Activated CD4-positive, alpha-beta memory T cell treated with anti-CD3 and anti-CD28 coated beads, Interleukin-2, amount 10 ng/mL, durations not matched to agents 7 days and 5 days (primary cell): ENCODE measurements at regions not wholly inside any gene's neighbourhood (a gene's known extent, or its start where the extent isn't known, plus 50 kb on each side); places are given as distances from the start of the nearest gene placed in this dataset.
"Not testable (repeated sequence)": the region's sequence is repeated elsewhere in the genome, so short reads cannot be mapped to it uniquely, and the experiment has no call there.

Source experiments
- CTCF ChIA-PET: fragments of 350-600 bp; sonication (Branson Sonifier 250); formaldehyde crosslinking; loops from one replicate; lab custom pipeline; 2021; ENCODE audit warnings: antibody characterized with exemption, inconsistent platforms; lab: Charles Lee
- POLR2A ChIA-PET: fragments of 350-600 bp; sonication (Branson Sonifier 250); formaldehyde crosslinking; loops from one replicate; lab custom pipeline; 2021; ENCODE audit warnings: antibody characterized with exemption; lab: Charles Lee
- DNase-seq: peaks from one replicate; pipeline ENCODE4 v3.0.0-alpha.2; 2020
- H3K27ac Mint-ChIP-seq: one replicate; pipeline ENCODE4 v1.8.0; 2021; ENCODE audit warnings: mild to moderate bottlenecking, mixed read lengths
- H3K27me3 Mint-ChIP-seq: one replicate; pipeline ENCODE4 v1.8.0; 2021; ENCODE audit warnings: mixed read lengths
- H3K36me3 Mint-ChIP-seq: one replicate; pipeline ENCODE4 v1.8.0; 2021; ENCODE audit warnings: low read depth, mixed read lengths
- H3K4me1 Mint-ChIP-seq: one replicate; pipeline ENCODE4 v1.8.0; 2021; ENCODE audit warnings: mixed read lengths
- H3K4me3 Mint-ChIP-seq: one replicate; pipeline ENCODE4 v1.8.0; 2021; ENCODE audit warnings: mild to moderate bottlenecking, mixed read lengths
- H3K9me3 Mint-ChIP-seq: one replicate; pipeline ENCODE4 v1.8.0; 2021; ENCODE audit warnings: mixed read lengths

- no peak for DNase-seq
- POLR2A ChIA-PET: no interaction called here
- Mint-ChIP-seq H3K36me3 (no peaks in the 10 kb centered on the region), H3K4me3 (no peak overlapping the region), H3K9me3 (peaks cover 8% of the 10 kb centered on the region), H3K27me3 (no peaks in the 10 kb centered on the region), H3K4me1 (no peaks in the 10 kb centered on the region), H3K27ac (no peak overlapping the region)
- CTCF ChIA-PET: no interaction called here
Observed at GRCh38 chr20:22074635-22075034, 369.2 kb downstream of the PAX1 start.

- no peak for DNase-seq
- Mint-ChIP-seq H3K36me3 (no peaks in the 10 kb centered on the region), H3K27me3 (no peaks in the 10 kb centered on the region), H3K4me1 (no peaks in the 10 kb centered on the region), H3K27ac (no peak overlapping the region), H3K9me3 (peaks cover 15% of the 10 kb centered on the region), H3K4me3 (no peak overlapping the region)
- ChIA-PET CTCF (no interaction called here), POLR2A (no interaction called here)
Observed at GRCh38 chr20:22071841-22072240, 366.4 kb downstream of the PAX1 start.

GRCh38 chr20:22070610-22071058, 365.2 kb downstream of the PAX1 start:
- H3K27me3 Mint-ChIP-seq: no peaks in the 10 kb centered on the region
- no peak overlapping the region for H3K4me3 Mint-ChIP-seq
- H3K9me3 Mint-ChIP-seq: peaks cover 15% of the 10 kb centered on the region
- H3K4me1 Mint-ChIP-seq: no peaks in the 10 kb centered on the region
- no peaks in the 10 kb centered on the region for H3K36me3 Mint-ChIP-seq
- H3K27ac Mint-ChIP-seq: no peak overlapping the region
- DNase-seq: no peak
- CTCF ChIA-PET: no interaction called here
- POLR2A ChIA-PET: no interaction called here

GRCh38 chr20:22063753-22064152, 358.3 kb downstream of the PAX1 start:
- Mint-ChIP-seq H3K27me3 (no peaks in the 10 kb centered on the region), H3K27ac (no peak overlapping the region), H3K36me3 (no peaks in the 10 kb centered on the region), H3K9me3 (peaks cover 19% of the 10 kb centered on the region), H3K4me1 (no peaks in the 10 kb centered on the region), H3K4me3 (no peak overlapping the region)
- DNase-seq: no peak
- CTCF ChIA-PET: no interaction called here
- POLR2A ChIA-PET: no interaction called here

- CTCF ChIA-PET: no interaction called here
- no peak for DNase-seq
- POLR2A ChIA-PET: no interaction called here
Observed at GRCh38 chr20:22062874-22063273, 357.4 kb downstream of the PAX1 start.

GRCh38 chr20:22060610-22061009, 355.1 kb downstream of the PAX1 start:
- Mint-ChIP-seq H3K27ac (no peak overlapping the region), H3K4me1 (no peaks in the 10 kb centered on the region), H3K4me3 (no peak overlapping the region), H3K9me3 (peaks cover 23% of the 10 kb centered on the region), H3K27me3 (no peaks in the 10 kb centered on the region), H3K36me3 (no peaks in the 10 kb centered on the region)
- no peak for DNase-seq
- CTCF ChIA-PET: no interaction called here
- POLR2A ChIA-PET: no interaction called here

More at GRCh38 chr20:22062874-22063273, 357.4 kb downstream of the PAX1 start:
- H3K27ac Mint-ChIP-seq: no peak overlapping the region
- H3K4me1 Mint-ChIP-seq: no peaks in the 10 kb centered on the region
- no peak overlapping the region for H3K4me3 Mint-ChIP-seq
- H3K27me3 Mint-ChIP-seq: no peaks in the 10 kb centered on the region
- peaks cover 23% of the 10 kb centered on the region for H3K9me3 Mint-ChIP-seq
- H3K36me3 Mint-ChIP-seq: no peaks in the 10 kb centered on the region

GRCh38 chr20:22058746-22059145, 353.3 kb downstream of the PAX1 start:
- no peak overlapping the region for H3K27ac Mint-ChIP-seq
- no peak for DNase-seq
- CTCF ChIA-PET: no interaction called here
- H3K27me3 Mint-ChIP-seq: no peaks in the 10 kb centered on the region
- H3K36me3 Mint-ChIP-seq: no peaks in the 10 kb centered on the region
- no peaks in the 10 kb centered on the region for H3K4me1 Mint-ChIP-seq
- H3K9me3 Mint-ChIP-seq: peaks cover 23% of the 10 kb centered on the region
- POLR2A ChIA-PET: no interaction called here
- H3K4me3 Mint-ChIP-seq: no peak overlapping the region

- POLR2A ChIA-PET: no interaction called here
- no peaks in the 10 kb centered on the region for H3K36me3 Mint-ChIP-seq
- H3K27me3 Mint-ChIP-seq: no peaks in the 10 kb centered on the region
- H3K4me1 Mint-ChIP-seq: no peaks in the 10 kb centered on the region
- DNase-seq: no peak
- H3K9me3 Mint-ChIP-seq: peaks cover 18% of the 10 kb centered on the region
- no peak overlapping the region for H3K27ac Mint-ChIP-seq
- no peak overlapping the region for H3K4me3 Mint-ChIP-seq
- CTCF ChIA-PET: no interaction called here
Observed at GRCh38 chr20:22055981-22056380, 350.5 kb downstream of the PAX1 start.

- ChIA-PET CTCF (no interaction called here), POLR2A (no interaction called here)
- Mint-ChIP-seq H3K4me3 (no peak overlapping the region), H3K9me3 (peaks cover 9% of the 10 kb centered on the region), H3K27me3 (no peaks in the 10 kb centered on the region), H3K4me1 (no peaks in the 10 kb centered on the region), H3K27ac (no peak overlapping the region), H3K36me3 (no peaks in the 10 kb centered on the region)
- no peak for DNase-seq
Observed at GRCh38 chr20:22052025-22052650, 346.7 kb downstream of the PAX1 start.

- CTCF ChIA-PET, POLR2A ChIA-PET, H3K4me3 Mint-ChIP-seq, H3K4me1 Mint-ChIP-seq, H3K27ac Mint-ChIP-seq, H3K36me3 Mint-ChIP-seq, DNase-seq, H3K27me3 Mint-ChIP-seq: not testable (repeated sequence)
- peaks cover 12% of the 10 kb centered on the region for H3K9me3 Mint-ChIP-seq
Observed at GRCh38 chr20:22045956-22046507, 340.6 kb downstream of the PAX1 start.

- no peaks in the 10 kb centered on the region for H3K36me3 Mint-ChIP-seq
Observed at GRCh38 chr20:22027423-22027822, 322.0 kb downstream of the PAX1 start.

GRCh38 chr20:22020201-22020600, 314.7 kb downstream of the PAX1 start:
- Mint-ChIP-seq H3K27me3 (no peaks in the 10 kb centered on the region), H3K4me3 (no peak overlapping the region), H3K4me1 (no peaks in the 10 kb centered on the region), H3K9me3 (peaks cover 19% of the 10 kb centered on the region), H3K27ac (no peak overlapping the region), H3K36me3 (no peaks in the 10 kb centered on the region)
- ChIA-PET POLR2A (no interaction called here), CTCF (no interaction called here)
- DNase-seq: no peak

More at GRCh38 chr20:22027423-22027822, 322.0 kb downstream of the PAX1 start:
- H3K27me3 Mint-ChIP-seq: no peaks in the 10 kb centered on the region
- no peak for DNase-seq
- no peak overlapping the region for H3K4me3 Mint-ChIP-seq
- CTCF ChIA-PET: no interaction called here
- no peak overlapping the region for H3K27ac Mint-ChIP-seq
- peaks cover 12% of the 10 kb centered on the region for H3K9me3 Mint-ChIP-seq
- no peaks in the 10 kb centered on the region for H3K4me1 Mint-ChIP-seq
- POLR2A ChIA-PET: no interaction called here

GRCh38 chr20:22008456-22008855, 303.0 kb downstream of the PAX1 start:
- H3K36me3 Mint-ChIP-seq: no peaks in the 10 kb centered on the region
- ChIA-PET POLR2A (no interaction called here), CTCF (no interaction called here)
- H3K4me1 Mint-ChIP-seq: no peaks in the 10 kb centered on the region
- H3K27me3 Mint-ChIP-seq: no peaks in the 10 kb centered on the region
- no peak overlapping the region for H3K4me3 Mint-ChIP-seq
- no peak for DNase-seq
- no peak overlapping the region for H3K27ac Mint-ChIP-seq
- H3K9me3 Mint-ChIP-seq: peaks cover 5% of the 10 kb centered on the region

GRCh38 chr20:22006306-22006705, 300.8 kb downstream of the PAX1 start:
- H3K27me3 Mint-ChIP-seq: no peaks in the 10 kb centered on the region
- no peak overlapping the region for H3K4me3 Mint-ChIP-seq
- ChIA-PET CTCF (no interaction called here), POLR2A (no interaction called here)
- no peaks in the 10 kb centered on the region for H3K36me3 Mint-ChIP-seq
- H3K4me1 Mint-ChIP-seq: no peaks in the 10 kb centered on the region
- DNase-seq: no peak
- H3K27ac Mint-ChIP-seq: no peak overlapping the region
- peaks cover 6% of the 10 kb centered on the region for H3K9me3 Mint-ChIP-seq
